Activated CD8-positive, alpha-beta memory T cell treated with anti-CD3 and anti-CD28 coated beads for 24 hours (primary cell): ENCODE measurements at regions not wholly inside any gene's neighbourhood (a gene's known extent, or its start where the extent isn't known, plus 50 kb on each side); places are given as distances from the start of the nearest gene placed in this dataset.

Source experiments
- DNase-seq: peaks from one replicate; pipeline ENCODE4 v3.0.0-alpha.2; 2020

DNA sequence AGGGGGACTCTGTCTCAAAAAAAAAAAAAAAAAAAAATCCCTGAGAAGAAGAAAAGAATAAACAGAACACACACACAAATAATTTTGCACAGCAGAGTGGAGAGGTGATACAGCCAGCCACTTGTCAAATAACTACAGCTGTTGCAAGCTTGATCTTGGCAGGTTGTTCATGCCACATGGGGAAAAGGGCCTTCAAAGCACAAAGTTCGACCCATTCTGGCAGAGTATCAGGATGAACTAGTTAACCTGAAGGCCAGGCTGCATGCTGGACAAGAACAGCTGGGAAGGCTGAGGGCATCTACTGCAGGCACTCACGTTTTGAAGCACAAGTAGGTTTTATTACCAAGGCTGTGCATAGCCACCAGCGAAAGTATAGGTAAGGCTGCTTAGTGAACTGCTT, 104.1 kb downstream of the KCTD15 start:
- DNase-seq = no peak

DNA sequence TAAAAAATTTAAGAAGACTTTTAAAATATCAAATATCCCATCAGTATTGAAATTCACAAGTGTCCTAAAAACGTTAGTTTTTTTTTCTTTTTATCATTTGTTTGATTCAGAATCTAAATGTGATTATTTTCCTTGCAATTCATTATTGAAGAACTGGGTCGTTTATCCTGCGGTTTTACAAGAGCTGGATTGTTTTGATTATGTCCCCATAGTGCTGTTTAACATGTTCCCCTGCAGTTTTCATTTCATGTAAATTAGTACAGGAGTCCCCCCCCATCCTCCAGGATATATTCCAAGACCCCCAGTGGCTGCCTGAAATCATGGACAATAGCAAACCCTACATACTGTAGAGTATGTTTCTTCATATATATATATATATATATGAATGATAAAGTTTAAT, 105.7 kb downstream of the KCTD15 start:
- no peak for DNase-seq

DNA sequence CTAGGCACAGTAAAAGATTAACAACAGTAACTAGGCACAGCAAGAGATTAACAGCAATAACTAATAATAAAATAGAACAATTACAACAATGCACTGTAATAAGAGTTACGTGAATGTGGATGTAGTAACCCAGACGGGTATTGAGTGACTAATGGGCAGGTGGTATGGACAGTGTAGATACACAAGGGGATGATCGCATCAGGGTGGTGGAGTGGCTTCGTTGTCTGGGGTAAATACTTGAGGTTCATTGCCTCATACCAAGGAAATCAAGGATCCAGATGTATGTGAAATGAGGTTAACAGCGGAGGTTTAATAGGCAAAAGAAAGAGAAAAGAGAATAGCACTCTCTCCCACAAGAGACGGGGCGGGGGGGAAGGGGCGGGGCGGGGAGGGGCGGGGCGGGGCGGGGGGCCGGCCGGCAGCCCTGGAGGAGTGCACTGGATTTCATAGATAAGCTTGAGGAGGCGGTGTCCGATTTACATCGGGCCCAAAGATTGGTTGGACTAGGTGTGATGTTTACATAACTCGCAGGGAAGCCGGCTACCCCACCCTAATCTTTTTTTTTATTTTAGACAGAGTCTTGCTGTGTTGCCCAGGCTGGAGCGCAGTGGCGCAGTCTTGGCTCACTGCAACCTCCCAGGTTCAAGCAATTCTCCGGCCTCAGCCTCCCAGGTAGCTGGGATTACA, 106.3 kb downstream of the KCTD15 start:
- no peak for DNase-seq

DNA sequence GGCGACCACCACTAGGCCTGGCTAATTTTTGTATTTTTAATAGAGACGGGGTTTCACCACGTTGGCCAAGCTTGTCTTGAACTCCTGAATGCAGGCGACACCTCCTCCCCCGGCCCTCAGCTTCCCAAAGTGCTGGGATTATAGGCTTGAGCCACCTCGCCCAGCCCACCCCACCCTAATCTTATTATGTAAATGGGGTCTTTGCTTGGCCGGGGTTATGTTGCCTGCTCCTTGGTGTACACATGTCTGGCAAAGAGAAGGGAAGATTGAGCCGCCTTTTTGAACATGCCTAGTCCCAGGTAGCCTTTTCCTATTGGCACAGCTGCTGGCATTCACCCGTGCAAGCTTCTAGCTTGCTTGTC, 106.8 kb downstream of the KCTD15 start:
- no peak for DNase-seq

DNA sequence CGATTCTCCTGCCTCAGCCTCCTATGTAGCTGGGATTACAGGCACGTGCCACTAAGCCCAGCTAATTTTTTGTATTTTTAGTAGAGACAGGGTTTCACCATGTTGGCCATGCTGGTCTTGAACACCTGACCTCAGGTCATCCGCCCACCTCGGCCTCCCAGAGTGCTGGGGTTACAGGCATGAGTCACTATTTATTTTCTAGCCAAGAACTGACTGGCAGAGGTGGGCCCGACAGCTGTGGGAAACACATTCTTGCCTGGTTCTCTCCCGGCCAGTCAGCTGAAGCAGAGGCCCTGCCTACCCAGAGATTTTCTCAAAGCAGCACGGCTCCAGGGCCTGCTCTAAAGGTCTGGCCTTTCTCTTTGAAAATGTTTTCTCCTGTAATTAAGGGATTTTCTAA, 108.0 kb downstream of the KCTD15 start:
- DNase-seq = no peak

DNA sequence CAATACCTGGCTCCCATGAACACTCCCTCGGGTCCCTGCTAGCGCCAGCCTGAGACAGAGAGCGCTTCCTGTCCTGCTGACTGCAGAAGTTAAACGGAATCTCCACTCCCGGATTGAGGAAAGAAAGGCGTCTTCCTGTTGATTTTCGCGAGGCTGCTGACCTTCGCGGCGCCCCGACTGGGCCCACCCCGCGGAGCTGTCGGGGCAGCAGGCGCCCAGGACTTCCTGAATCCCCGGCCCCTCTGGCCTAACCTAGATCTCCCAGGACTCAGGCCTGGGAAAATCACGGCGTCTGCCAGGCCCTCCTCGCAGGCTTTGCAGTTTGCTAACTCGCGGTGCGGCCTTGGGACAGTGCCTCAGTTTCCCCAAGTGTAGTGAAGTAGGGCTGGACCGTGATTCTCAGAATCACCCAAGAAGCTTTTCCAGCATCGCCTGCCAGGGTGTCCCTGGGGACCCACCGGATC, 108.8 kb downstream of the KCTD15 start:
- no peak for DNase-seq

DNA sequence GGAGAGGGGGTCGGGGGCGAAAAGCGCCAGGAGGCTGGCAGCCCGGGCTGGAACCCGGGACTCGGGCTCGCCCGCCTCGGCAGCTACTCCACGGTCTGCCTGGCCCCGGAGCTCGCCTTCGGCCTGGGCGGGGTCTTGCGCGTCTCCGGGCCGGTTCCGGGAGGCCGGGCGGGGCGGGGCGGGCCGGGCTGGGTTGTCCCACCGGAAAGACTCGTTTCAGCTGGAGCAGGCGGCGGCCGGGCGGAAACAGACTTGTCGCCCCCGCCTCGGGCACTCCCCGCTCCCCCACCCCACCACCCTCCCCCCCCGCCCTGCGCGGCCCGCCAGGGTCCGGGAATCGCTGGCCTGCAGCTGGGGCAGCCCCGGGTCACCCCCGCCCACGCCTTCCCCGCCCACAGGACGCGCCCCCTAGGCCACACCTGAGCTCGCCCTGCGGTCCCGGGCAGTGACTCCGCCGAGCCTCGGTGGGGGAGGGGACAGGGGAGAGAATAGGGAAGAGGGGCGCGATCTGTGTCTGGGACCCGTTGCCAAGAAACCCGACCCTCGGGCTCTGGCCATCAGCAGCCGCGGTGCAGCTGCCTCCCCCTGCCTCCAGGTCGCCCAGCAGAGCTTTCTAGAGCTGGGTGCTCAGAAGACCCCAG, 109.4 kb downstream of the KCTD15 start:
- no peak for DNase-seq

DNA sequence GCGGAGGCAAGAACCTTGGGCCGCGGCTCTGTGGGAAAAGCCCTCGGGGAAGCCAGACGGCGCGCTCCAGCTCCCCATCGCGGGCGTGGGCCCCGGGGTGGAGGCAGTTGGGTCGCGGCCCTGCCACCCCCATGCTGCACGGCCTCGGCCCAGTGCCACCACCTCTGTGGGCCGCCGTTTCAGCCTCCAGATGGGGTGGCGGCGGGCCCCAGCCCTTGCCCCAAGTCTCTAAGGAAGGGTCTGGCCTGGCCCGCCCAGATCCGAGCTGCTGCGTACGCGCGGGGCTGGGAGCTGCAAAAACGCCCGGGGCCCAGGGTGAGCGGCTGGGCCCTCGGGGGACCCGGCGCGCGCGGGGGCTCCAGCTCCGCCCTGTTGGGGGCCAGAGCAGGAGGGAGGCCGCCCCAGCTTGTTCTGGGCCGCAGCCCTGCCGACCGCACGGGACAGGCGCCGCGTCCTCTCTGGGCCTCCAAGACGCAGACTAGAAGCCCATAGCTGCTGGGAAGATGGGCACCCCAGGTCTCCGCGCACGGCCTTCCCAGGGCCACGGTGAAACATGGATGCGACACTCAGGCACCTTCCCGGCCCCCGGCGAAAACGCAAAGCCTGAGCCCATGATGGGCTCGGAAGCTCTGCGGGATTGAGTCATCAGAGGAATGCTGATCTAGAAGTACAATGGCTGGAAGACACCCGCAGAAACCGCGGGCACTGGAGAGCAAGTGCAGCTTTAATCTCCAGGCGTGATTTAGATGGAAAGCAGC, 110.1 kb downstream of the KCTD15 start:
- DNase-seq = no peak

DNA sequence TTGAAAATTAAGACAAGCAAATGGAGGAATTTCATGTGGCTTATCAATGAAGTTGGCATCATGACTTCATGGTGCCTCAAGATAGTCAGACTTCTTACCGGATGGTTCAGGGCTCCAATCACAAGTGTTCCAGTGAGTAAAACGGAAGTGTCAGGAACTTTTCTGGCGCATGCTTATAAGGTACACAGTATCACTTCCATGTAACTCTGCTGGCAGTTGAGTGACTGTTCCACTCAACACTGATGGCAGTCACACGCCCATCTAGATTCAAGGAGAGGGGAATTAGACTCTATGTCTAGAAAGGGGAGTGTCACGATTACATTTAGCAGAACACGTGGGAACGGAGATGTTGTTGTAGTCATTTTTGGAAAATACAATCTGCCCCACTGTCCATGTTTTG, 114.3 kb downstream of the KCTD15 start:
- DNase-seq = no peak

DNA sequence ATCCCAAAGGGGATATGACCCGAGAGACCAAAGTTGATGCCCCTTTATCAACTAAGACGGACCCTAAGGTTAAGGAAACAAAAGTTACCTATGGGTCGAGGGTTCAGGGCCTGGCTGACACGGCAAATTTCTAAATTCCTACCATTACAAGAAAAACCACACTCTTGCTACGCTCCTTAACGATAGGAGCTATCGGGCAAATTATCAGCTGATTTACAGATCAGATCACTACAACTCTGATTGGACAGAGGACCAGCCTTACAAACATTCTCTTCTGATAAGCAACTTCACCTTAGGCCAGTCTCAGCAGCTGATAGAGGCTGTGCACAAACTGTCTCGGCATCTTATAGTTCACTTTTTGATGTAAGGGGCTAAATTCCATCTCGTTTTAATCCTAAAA, 117.9 kb downstream of the KCTD15 start:
- DNase-seq = no peak

DNA sequence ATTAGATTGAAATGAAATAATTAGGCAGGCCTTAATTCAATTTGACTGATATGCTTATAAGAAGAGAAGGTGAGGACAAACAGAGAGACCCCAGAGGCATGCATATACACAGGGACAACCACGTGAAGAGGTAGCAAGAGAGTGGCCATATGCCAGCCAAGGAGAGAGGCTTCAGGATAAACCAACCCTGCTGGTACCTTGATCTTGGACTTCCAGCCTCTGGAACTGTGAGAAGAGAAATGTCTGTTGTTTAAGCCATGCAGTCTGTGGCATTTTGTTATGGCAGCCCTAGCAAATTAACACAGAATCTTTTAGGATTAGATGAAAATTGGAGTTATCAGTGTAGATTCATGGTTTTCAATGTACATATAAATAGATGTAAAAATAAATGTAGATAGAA, 120.1 kb downstream of the KCTD15 start:
- no peak for DNase-seq

DNA sequence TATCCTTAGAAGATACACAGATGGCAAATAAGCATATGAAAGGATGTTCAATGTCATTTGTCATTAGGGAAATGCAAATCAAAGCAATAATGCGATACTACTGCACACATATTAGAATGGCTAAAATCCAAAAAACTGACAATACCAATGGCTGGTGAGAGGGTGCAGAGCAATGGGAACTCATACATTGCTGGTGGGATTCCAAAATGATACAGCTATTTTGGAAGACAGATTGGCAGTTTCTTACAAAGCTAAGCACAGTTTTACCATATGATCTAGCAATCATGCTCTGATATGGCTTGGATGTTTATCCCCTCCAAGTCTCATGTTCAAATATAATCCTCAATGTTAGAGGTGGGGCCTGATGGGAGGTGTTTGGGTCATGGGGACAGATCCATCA, 122.6 kb downstream of the KCTD15 start:
- DNase-seq = no peak

DNA sequence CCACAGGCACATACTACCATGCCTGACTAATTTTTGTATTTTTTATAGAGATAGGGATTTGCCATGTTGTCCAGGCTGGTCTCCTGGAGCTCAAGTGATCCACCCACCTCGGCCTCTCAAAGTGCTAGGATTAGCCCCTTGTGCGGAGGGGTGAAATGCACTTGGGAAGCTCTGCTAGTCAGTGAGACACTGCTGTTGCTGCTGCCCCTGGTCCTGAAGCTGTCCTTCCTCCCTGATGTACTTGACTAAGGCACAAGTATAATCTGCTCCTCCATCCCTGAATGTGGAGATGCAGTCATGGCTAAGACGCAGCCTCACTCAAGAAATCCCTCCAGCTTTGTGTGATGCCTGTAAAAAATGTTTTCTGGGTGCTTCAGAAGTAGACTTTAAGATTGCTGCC, 124.5 kb downstream of the KCTD15 start:
- no peak for DNase-seq

DNA sequence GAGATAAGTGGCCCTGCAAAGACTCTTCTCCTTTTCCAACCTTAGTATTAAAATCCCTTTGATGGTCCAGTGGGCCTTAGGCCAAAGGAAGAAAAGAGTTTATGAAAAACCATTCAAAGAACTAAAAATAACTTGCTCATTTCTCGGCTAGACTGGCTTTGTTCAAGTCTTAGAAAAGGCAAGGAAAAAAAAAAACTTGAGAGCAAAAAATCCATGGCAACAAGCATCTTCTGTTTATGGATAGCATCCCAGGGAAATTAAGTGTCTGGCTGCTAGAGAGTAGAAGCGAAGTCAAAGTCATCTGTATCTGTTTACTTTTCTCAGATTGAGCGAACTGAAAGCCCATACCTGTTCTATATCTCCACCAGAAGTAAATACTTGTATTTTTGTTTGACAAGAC, 129.6 kb downstream of the KCTD15 start:
- DNase-seq = no peak

DNA sequence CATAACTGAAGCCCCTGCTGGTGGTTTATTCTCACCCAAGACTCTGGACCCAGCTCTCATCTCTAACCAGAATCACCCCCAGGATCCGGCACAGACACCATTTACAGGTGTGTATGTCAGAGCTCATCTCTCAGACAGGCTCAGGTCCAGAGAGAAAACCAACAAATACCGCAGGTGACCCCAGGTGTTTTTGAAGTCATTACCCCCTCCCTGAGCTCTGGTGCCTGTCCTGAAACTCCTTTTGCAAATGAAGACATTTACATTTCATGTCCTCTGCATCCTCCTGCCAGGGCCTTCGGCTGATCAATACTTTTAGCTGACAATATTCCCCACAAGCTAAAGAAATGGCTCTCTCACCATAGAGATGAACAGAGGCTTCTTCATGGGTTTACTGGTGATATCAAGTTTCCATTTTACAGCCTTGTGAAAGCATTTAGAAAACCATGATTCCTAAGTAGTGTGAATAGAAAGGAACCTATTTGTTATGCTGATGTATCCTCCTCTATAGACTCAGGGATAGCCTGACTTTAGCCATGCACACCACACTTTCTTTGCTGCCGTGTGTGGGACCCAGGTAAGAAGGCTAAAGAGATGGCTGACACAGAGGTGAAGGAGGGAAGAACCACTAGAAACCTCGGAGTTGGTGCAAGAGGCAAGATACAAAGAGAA, 131.3 kb downstream of the KCTD15 start:
- DNase-seq = no peak

DNA sequence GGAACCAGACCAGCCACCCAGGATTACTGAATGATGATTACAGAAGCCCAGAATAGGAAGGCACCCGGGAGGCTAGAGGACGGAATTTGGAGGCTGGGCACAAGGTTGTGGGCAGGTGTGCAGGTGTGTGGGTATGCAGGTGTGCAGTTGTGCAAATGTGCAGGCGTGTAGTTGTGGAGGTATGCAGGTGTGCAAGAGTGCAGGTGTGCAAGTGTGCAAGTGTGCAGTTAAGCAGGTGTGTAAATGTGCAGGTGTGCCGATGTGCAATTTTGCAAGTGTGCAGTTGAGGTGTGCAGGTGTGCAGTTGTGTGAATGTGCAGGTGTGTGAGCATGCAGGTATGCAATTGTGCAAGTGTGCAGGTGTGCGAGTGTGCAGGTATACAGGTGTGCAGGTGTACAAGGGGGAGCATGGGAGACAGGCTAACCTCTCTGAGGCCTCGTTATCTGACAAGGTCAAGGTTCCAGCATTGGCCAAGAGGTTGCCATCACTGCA, 131.8 kb downstream of the KCTD15 start:
- no peak for DNase-seq

DNA sequence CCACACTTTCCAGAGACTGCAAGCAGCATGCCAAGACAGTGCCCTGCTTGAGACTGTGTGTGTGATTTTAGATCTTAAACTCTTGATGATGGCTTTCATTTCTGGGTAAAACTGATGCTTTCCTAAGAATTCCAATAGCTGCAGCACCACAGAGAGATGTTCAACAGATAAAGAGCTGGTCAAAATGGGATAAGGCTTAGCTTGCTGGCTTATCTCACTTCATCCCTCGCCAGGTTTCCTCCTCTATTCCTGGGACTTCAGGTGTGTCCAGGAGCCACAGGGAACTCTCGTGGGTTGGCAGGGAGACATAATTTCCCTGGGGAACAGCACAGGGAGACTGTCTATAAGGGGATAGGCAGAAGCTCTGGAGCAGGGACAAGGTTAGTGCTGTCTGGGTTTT, 137.3 kb downstream of the KCTD15 start:
- DNase-seq = no peak

DNA sequence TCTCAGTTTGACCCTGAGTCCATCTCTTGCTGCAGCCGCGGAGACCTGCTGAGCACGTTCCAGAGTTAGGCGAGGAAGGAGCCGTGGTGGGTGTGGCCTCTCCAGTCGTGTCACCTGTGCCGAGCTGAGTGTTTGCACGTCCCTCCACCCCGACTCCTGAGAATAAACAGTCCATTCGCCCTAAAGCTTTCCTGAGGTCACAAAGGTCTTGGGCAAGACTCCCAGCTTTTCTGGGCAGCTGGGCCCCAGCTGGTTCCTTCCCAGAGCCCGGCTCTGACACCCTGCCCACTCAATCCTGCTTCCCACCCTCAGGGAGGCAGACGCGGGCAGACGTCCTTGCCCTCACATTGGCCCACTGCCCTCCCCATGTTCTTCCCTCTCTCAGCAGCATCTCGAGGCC, 142.2 kb downstream of the KCTD15 start:
- DNase-seq = no peak

DNA sequence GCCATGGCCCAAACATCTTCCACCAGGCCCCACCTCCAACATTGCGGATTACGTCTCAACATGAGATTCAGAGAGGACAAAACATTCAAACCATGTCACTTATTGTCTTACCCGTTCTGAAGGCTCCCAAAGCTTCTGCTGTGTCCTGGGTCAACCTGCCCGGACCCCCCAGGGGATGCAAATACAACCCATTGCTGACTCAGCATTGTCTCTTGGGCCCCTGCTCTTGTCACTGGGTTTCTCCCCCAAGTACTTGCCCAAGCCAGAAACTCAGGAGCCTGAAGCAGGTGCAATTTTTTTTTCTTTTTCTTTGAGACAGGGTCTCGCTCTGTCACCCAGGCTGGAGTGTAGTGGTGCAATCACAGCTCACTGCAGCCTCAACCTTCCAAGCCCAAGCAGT, 144.5 kb downstream of the KCTD15 start:
- no peak for DNase-seq

DNA sequence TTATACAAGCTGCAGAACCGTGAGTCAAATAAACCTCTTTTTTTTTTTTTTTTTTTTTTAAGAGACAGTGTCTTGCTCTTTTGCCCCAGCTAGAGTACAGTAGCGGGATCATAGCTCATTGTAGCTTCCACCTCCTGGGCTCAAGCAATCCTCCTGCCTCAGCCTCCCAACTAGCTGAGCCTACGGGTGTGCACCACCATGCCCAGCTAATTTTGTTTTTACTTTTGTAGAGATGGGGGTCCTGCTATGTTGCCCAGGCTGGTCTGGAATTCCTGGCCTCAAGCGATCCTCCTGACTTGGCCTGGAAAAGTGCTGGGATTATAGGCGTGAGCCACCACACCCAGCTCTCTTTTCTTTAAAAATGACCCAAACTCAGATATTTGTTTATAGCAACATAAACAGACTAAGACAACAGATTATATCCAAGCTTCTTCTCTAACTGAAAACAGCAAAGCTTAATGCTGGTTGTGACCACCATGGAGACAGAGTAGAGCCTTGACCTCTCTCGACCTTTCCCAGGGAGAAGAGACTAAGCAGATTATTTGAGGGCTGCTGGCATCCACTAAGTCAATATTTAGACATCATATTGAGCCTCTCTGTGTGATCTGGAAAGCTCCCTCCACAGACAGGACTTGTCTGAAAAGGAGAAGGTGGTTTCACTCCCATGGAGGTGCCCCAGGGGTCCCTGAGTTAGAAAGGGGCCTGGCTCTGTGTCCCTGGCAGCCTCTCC, 150.0 kb downstream of the KCTD15 start:
- no peak for DNase-seq

DNA sequence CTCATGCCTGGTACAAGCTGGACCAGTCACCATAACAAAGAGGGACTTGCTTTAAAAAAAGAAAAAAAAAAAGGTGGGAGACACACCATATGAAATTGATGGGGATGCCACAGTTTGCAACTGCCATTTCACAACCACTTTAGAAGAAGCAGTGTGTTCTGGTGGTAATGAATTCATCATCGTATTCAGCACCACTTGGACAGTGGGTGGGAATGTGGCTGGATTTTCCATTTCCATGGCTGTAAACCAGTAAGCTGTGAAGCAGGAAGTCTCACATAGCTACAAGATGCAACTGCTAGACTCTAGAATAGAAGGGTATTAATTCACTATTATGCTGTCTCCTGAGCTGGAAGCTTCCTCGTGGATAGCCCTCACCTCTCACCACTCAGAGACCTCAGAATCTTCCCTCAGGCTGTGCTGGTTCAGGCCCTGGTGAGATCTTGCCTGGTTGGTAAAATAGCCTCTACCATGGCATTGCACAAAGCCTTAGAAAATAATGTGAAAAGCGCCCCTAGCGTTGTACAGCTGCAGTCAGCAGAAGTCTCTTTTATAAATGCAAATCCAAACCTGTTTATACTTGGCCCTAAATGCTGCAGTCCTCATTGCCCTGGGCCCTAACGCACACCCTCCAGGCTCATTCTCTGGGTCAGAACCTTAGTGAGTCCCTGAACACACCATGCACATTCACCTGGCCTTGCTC, 150.7 kb downstream of the KCTD15 start:
- DNase-seq = no peak

DNA sequence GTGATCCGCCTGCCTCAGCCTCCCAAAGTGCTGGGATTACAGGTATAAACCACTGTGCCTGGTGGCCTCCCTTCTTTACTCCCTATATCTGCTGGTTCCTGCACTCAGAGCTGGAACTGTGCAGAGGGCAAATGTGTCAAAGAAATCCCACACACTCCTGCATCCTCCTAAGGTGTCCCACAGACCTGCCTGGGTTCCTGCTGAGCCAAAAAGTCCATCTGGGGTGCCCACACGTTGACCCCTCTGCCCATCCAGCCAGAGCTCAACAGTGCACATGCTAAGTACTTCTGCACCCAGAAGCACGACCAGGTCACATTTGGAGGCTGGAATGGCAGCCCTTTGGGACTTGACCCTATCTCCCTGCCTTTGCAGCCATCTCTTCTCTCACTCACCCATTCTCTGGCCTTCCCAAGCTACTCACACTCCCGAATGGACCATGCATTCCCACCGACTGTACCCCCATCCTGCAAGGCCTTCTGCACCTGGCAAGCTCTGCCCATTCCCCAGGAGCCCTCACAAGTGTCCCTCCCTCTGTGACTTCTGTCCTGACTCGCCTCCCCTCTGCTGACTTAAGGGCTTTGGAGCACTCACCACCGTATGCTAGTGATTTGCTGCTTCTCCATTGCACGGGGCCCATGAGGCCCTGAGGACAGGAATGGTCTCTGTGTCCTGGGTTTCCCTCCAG, 152.1 kb downstream of the KCTD15 start:
- DNase-seq = no peak
